Astrocyte of the spinal cord (primary cell): ENCODE measurements at regions not wholly inside any gene's neighbourhood (a gene's known extent, or its start where the extent isn't known, plus 50 kb on each side); places are given as distances from the start of the nearest gene placed in this dataset.

Source experiments
- DNase-seq: peaks from one replicate; pipeline ENCODE4 v3.0.0; 2011; ENCODE audit warnings: low read depth, low spot score
- H3K4me3 ChIP-seq: 2 replicates; pipeline ENCODE4 v1.5.1; 2011; ENCODE audit warnings: low read depth, mild to moderate bottlenecking, low read length, moderate library complexity
- CTCF ChIP-seq: IDR thresholded peaks from 2 replicates; pipeline ENCODE4 v1.5.1; 2012; ENCODE audit warnings: low read depth, mild to moderate bottlenecking, low read length, inconsistent platforms
- in situ Hi-C: cut with HindIII; loops from 2 replicates; pipeline ENCODE4 v1.10.0; 2017; ENCODE audit warnings: low sequenced_read_pairs

- in situ Hi-C loops, result no loop called here
- TF ChIP-seq CTCF, result no peak
- H3K4me3 ChIP-seq, result no peak overlapping the region
- DNase-seq, result no peak
These were observed 65.6 kb upstream of the CFAP161 start for GRCh38 chr15:81068516-81068915.

- no peak for DNase-seq
- in situ Hi-C loops, result no loop called here
- H3K4me3 ChIP-seq, result no peak overlapping the region
- no peak for TF ChIP-seq CTCF
These were observed 64.7 kb upstream of the CFAP161 start for GRCh38 chr15:81069356-81069755.

GRCh38 chr15:81069909-81070308 is 64.2 kb upstream of the CFAP161 start:
- DNase-seq, result no peak
- TF ChIP-seq CTCF, result no peak
- no peak overlapping the region for H3K4me3 ChIP-seq
- in situ Hi-C loops, result no loop called here

DNA sequence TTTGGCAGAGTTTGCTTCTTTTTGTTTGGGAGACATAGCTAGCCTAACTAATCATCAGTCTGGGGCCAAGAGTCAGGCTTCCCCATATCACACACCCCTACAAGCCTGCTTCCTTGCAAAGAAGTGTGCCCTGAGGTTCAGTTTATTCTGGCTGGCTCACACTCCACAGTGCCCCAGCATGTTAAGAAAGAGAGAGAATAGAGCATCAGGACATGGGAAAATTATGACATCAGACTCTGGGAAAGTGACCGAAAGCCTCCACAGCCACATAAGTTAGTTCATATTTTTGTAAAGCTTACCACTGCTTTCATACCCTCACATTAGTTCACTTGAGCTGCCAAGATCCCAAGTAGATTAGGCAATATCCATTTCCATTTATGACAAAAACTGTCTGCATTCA is 63.0 kb upstream of the CFAP161 start:
- no peak for TF ChIP-seq CTCF
- peak; percentile 47 for DNase-seq
- H3K4me3 ChIP-seq, result no peak overlapping the region
- in situ Hi-C loops, result no loop called here

- in situ Hi-C loops, result no loop called here
- DNase-seq, result no peak
- no peak for TF ChIP-seq CTCF
- no peak overlapping the region for H3K4me3 ChIP-seq
These were observed 62.4 kb upstream of the CFAP161 start for GRCh38 chr15:81071705-81072104.

- TF ChIP-seq CTCF, result no peak
- DNase-seq, result no peak
- no peak overlapping the region for H3K4me3 ChIP-seq
- in situ Hi-C loops, result no loop called here
These were observed 61.5 kb upstream of the CFAP161 start for GRCh38 chr15:81072551-81072950.

DNA sequence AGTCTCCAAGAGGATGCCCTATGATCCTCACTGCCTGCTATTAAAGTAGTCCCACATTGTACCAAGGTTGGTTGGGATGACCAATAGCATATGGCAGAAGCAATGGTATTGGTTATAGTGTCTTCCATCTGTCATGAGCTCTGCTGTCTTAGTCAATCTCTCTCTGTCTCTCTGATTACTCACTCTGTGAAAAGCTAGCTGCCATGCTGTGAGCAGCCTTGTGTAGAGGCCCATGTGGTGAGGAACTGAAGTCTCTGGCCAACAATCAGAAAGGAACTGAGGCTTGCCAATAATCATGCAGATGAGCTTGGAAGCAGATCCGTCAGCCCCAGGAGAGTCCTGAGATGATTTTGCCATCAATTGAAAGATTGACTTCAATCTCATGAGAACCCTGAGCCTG is 60.3 kb upstream of the CFAP161 start:
- DNase-seq, result peak; percentile 17
- TF ChIP-seq CTCF, result no peak
- no peak overlapping the region for H3K4me3 ChIP-seq
- in situ Hi-C loops, result no loop called here
